Lower lobe of right lung (tissue), 2 donors: ENCODE measurements at regions not wholly inside any gene's neighbourhood (a gene's known extent, or its start where the extent isn't known, plus 50 kb on each side); places are given as distances from the start of the nearest gene placed in this dataset.

Source experiments
- ATAC-seq, 2 donors: fragments of 200-7000 bp; cut with Tn5 transposase; one replicate each; pipeline ENCODE4 v1.9.1; 2020 to 2022; ENCODE audit warnings: mild to moderate bottlenecking in 2 of 2, moderate library complexity in 2 of 2
- DNase-seq: peaks from one replicate; pipeline ENCODE4 v3.0.0-alpha.2; 2020
- H3K27ac ChIP-seq: fragments of 200-600 bp; one replicate; pipeline ENCODE4 v1.8.0; 2022
- H3K27me3 ChIP-seq: fragments of 200-600 bp; one replicate; pipeline ENCODE4 v1.8.0; 2022; ENCODE audit warnings: low read depth
- H3K36me3 ChIP-seq: fragments of 200-600 bp; one replicate; pipeline ENCODE4 v1.8.0; 2022; ENCODE audit warnings: mild to moderate bottlenecking
- H3K4me1 ChIP-seq: fragments of 200-600 bp; one replicate; pipeline ENCODE4 v1.8.0; 2022
- H3K4me3 ChIP-seq: fragments of 200-600 bp; one replicate; pipeline ENCODE4 v1.8.0; 2022; ENCODE audit warnings: mild to moderate bottlenecking
- H3K9me3 ChIP-seq: fragments of 200-600 bp; one replicate; pipeline ENCODE4 v1.8.0; 2022
- CTCF ChIP-seq: fragments of 200-600 bp; IDR thresholded peaks from one replicate; pipeline ENCODE4 v1.8.0; 2022; ENCODE audit warnings: antibody characterized with exemption, mild to moderate bottlenecking
- intact Hi-C: fragments of 100-400 bp; cut with DNase I; formaldehyde crosslinking; loops from one replicate; pipeline ENCODE4 v1.11.0; 2022
- donor health status: DM: no; HTN: yes; CAD: no; lungs with severe emphysema.

- DNase-seq (no peak), ATAC-seq (no peak)
- no peaks in the 10 kb centered on the region for H3K27me3 ChIP-seq
- H3K4me3 ChIP-seq = no peak overlapping the region
- intact Hi-C loops = no loop called here
- H3K27ac ChIP-seq = no peak overlapping the region
- peaks cover 22% of the 10 kb centered on the region for H3K4me1 ChIP-seq
- no peak for TF ChIP-seq CTCF
- H3K36me3 ChIP-seq = no peaks in the 10 kb centered on the region
- H3K9me3 ChIP-seq = no peaks in the 10 kb centered on the region
Observed at GRCh38 chr11:86161336-86161735, 83.2 kb upstream of the EED start.

GRCh38 chr11:86160541-86161149 lies 83.9 kb upstream of the EED start:
- H3K27ac ChIP-seq = no peak overlapping the region
- ATAC-seq = no peak
- no peaks in the 10 kb centered on the region for H3K36me3 ChIP-seq
- H3K4me3 ChIP-seq = no peak overlapping the region
- H3K4me1 ChIP-seq = peaks cover 22% of the 10 kb centered on the region
- H3K27me3 ChIP-seq = no peaks in the 10 kb centered on the region
- intact Hi-C loops = no loop called here
- no peak for DNase-seq
- no peak for TF ChIP-seq CTCF
- H3K9me3 ChIP-seq = no peaks in the 10 kb centered on the region

GRCh38 chr11:86159581-86159891 lies 85.0 kb upstream of the EED start:
- Histone ChIP-seq H3K9me3 (no peaks in the 10 kb centered on the region), H3K4me1 (peaks cover 22% of the 10 kb centered on the region), H3K27ac (no peak overlapping the region), H3K4me3 (no peak overlapping the region), H3K27me3 (no peaks in the 10 kb centered on the region), H3K36me3 (no peaks in the 10 kb centered on the region)
- intact Hi-C loops = no loop called here
- no peak for TF ChIP-seq CTCF
- DNase-seq (no peak), ATAC-seq (no peak)

- Histone ChIP-seq H3K27me3 (no peaks in the 10 kb centered on the region), H3K36me3 (no peaks in the 10 kb centered on the region), H3K4me3 (no peak overlapping the region), H3K27ac (no peak overlapping the region), H3K4me1 (peaks cover 22% of the 10 kb centered on the region), H3K9me3 (no peaks in the 10 kb centered on the region)
- no peak for ATAC-seq
- no peak for TF ChIP-seq CTCF
- DNase-seq = no peak
- intact Hi-C loops = no loop called here
Observed at GRCh38 chr11:86158704-86159580, 85.6 kb upstream of the EED start.

- H3K27me3 ChIP-seq = no peaks in the 10 kb centered on the region
- no peak overlapping the region for H3K4me3 ChIP-seq
- no peak for ATAC-seq
- H3K4me1 ChIP-seq = peaks cover 19% of the 10 kb centered on the region
- no peaks in the 10 kb centered on the region for H3K36me3 ChIP-seq
- no peak for DNase-seq
- no peak for TF ChIP-seq CTCF
- H3K27ac ChIP-seq = no peak overlapping the region
- no peaks in the 10 kb centered on the region for H3K9me3 ChIP-seq
- intact Hi-C loops = no loop called here
Observed at GRCh38 chr11:86157797-86158378, 86.7 kb upstream of the EED start.
